HepG2 (cell line): ENCODE measurements at regions not wholly inside any gene's neighbourhood (a gene's known extent, or its start where the extent isn't known, plus 50 kb on each side); places are given as distances from the start of the nearest gene placed in this dataset.

Source experiments
- ATAC-seq: fragments of 200-7000 bp; cut with Tn5 transposase; 3 replicates; pipeline ENCODE4 v1.9.1; 2020; ENCODE audit warnings: mild to moderate bottlenecking, moderate library complexity
- BruUV-seq: library from RNA; stranded (reverse); fragments of 400-500 nt; replicated peaks from 2 replicates; lab custom pipeline; 2021; lab: Mats Ljungman, UMichigan
- CTCF ChIA-PET: fragments of 300-600 bp; formaldehyde crosslinking; extraction: SDS; loops from one replicate; lab custom pipeline; 2021; ENCODE audit warnings: low total read pairs, inconsistent platforms, low intra/inter-chr PET ratio; lab: Yijun Ruan, JAX
- POLR2A ChIA-PET: fragments of 350-600 bp; sonication (Branson Sonifier 250); formaldehyde crosslinking; loops from one replicate; lab custom pipeline; 2020; ENCODE audit warnings: antibody characterized with exemption, inconsistent platforms; lab: Yijun Ruan, JAX
- DNase-seq: peaks from one replicate; pipeline ENCODE4 v3.0.0-alpha.2; 2015; ENCODE audit warnings: low spot score
- FAIRE-seq: peaks from 3 replicates; lab custom pipeline; 2011; peaks lifted over from hg19 to GRCh38; lab: Jason Lieb, UNC
- H2AFZ ChIP-seq: one replicate; pipeline ENCODE4 v1.6.1; 2011; ENCODE audit warnings: low read length, inconsistent platforms
- H3K27ac ChIP-seq: fragments of 300-600 bp; 3 replicates; pipeline ENCODE4 v1.8.0; 2011; ENCODE audit warnings: mixed run types, mild to moderate bottlenecking, mixed read lengths, low read length, inconsistent platforms; ENCODE audit not compliant: insufficient read depth; ENCODE audit errors: extremely low read length
- H3K27me3 ChIP-seq, 2 experiments: fragments of 200-600 bp in 1 of 2; 2 replicates in 1 of 2; 3 replicates in 1 of 2; pipeline versions ENCODE4 v1.6.0 to v1.8.0; 2011; ENCODE audit warnings: low read length in 2 of 2, mild to moderate bottlenecking in 2 of 2, moderate library complexity in 2 of 2, inconsistent platforms in 1 of 2; ENCODE audit not compliant: insufficient read depth in 2 of 2, control insufficient read depth in 1 of 2
- H3K36me3 ChIP-seq, 2 experiments: fragments of 200-600 bp in 1 of 2; replicated peaks in 1 of 2; 2 replicates in 1 of 2; 3 replicates in 1 of 2; pipeline versions ENCODE4 v1.5.1 to v1.8.0; 2011; ENCODE audit warnings: low read length in 2 of 2, inconsistent platforms in 1 of 2; ENCODE audit not compliant: insufficient read depth in 2 of 2, control insufficient read depth in 1 of 2
- H3K4me1 ChIP-seq: 2 replicates; pipeline ENCODE4 v1.5.1; 2012; ENCODE audit warnings: low read length, inconsistent platforms; ENCODE audit not compliant: insufficient read depth
- H3K4me2 ChIP-seq: 2 replicates; pipeline ENCODE4 v1.6.0; 2011; ENCODE audit warnings: low read depth, low read length, inconsistent platforms
- H3K4me3 ChIP-seq, 3 experiments: fragments of 200-600 bp in 1 of 3; sonication (generic), shearing (Covaris generic) in 1 of 3; replicated peaks in 1 of 3; 2 replicates each; pipeline ENCODE4 v1.5.1; 2011 to 2016; ENCODE audit warnings: low read length in 3 of 3, inconsistent platforms in 2 of 3, low read depth in 2 of 3, mild to moderate bottlenecking in 2 of 3, control low read depth in 1 of 3, mixed read lengths in 1 of 3; ENCODE audit not compliant: insufficient read depth in 1 of 3
- H3K79me2 ChIP-seq: one replicate; pipeline ENCODE4 v1.6.1; 2011; ENCODE audit warnings: low read length, inconsistent platforms; ENCODE audit not compliant: insufficient read depth
- H3K9ac ChIP-seq: 2 replicates; pipeline ENCODE4 v1.6.0; 2011; ENCODE audit warnings: mild to moderate bottlenecking, low read depth, low read length, inconsistent platforms; ENCODE audit not compliant: insufficient read depth
- H3K9me3 ChIP-seq: 2 replicates; pipeline ENCODE4 v1.5.1; 2012; ENCODE audit warnings: mild to moderate bottlenecking, low read length
- H4K20me1 ChIP-seq: 2 replicates; pipeline ENCODE4 v1.6.0; 2011; ENCODE audit warnings: inconsistent platforms, mild to moderate bottlenecking, low read length, moderate library complexity; ENCODE audit not compliant: insufficient read depth
- THAP11 ChIP-seq: IDR thresholded peaks from 2 replicates; pipeline ENCODE4 v1.6.1; 2016; ENCODE audit warnings: missing biosample characterization, missing genetic modification reagents
- ZSCAN12 ChIP-seq: sonication (generic); formaldehyde crosslinking; IDR thresholded peaks from 2 replicates; pipeline ENCODE4 v1.9.0; 2021; ENCODE audit warnings: mild to moderate bottlenecking, missing genetic modification reagents
- WGBS: methylation state at CpG from one replicate; pipeline ENCODE4 v1.1.6; 2017; ENCODE audit warnings: low lambda C conversion rate; 5-methylcytosine and 5-hydroxymethylcytosine counted together
- in situ Hi-C: cut with HindIII; loops from 2 replicates; pipeline ENCODE4 v1.10.0; 2017; ENCODE audit warnings: low pct_unique_long_range_greater_than_20kb; ENCODE audit not compliant: extremely low pct_ligation_motif_present
- intact Hi-C: fragments of 100-400 bp; cut with micrococcal nuclease; formaldehyde crosslinking; loops from one replicate; pipeline ENCODE4 v1.10.0; 2022; ENCODE audit not compliant: unreplicated experiment

DNA sequence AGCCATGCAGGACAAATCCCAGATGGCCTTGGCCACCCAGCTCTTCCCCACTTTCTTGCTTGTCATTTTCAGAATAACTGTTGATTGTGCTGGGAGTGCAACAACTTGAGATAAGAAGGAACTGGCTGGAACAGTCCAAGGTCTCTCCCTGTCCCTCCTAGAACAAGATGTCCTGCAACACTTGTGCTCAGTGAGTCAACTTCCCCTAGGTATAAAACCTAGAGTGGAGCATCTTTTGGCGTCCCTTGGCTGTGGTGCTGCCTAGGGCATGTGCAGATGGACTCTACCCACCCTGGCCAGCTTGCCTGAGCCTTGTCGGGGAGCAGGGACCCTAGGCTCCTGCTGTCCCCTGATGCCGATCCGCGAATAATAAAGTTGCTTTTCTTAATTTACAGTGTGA, 50.7 kb upstream of the SLC22A11 start:
- TF ChIP-seq ZSCAN12 (CRISPR knock-in tag): no peak
- no peak for TF ChIP-seq THAP11 (CRISPR knock-in tag)
- Histone ChIP-seq H3K27me3 (peaks cover 3 to 43% of the 10 kb centered on the region in 2 experiments; a peak in 4 of 5 replicates), H4K20me1 (no peaks in the 10 kb centered on the region), H3K4me1 (peaks cover 15% of the 10 kb centered on the region), H3K9me3 (no peaks in the 10 kb centered on the region), H3K9ac (no peak overlapping the region), H3K4me3 (no peak overlapping the region), H3K4me2 (no peak overlapping the region), H3K36me3 (no peaks in the 10 kb centered on the region), H2AFZ (no peak overlapping the region), H3K79me2 (no peaks in the 10 kb centered on the region), H3K27ac (no peak overlapping the region)
- ChIA-PET CTCF (no interaction called here), POLR2A (no interaction called here)
- no TSS peak for BruUV-seq
- intact Hi-C loops: no loop called here
- in situ Hi-C loops: no loop called here
- ATAC-seq (no peak), DNase-seq (no peak), FAIRE-seq (no peak)
- WGBS: 0% methylated on average over 2 of the region's 5 CpGs
